PC-3 (cell line): ENCODE measurements at regions not wholly inside any gene's neighbourhood (a gene's known extent, or its start where the extent isn't known, plus 50 kb on each side); places are given as distances from the start of the nearest gene placed in this dataset.

Experiments
- ATAC-seq: fragments of 200-7000 bp; cut with Tn5 transposase; 2 replicates; pipeline ENCODE4 v1.9.1; 2020; ENCODE audit warnings: mild to moderate bottlenecking, moderate library complexity
- BruUV-seq: library from RNA; stranded (reverse); fragments of 400-500 nt; replicated peaks from 2 replicates; lab custom pipeline; 2021; lab: Mats Ljungman, UMichigan
- CTCF ChIA-PET: fragments of 300-600 bp; sonication (Branson Sonifier 250); formaldehyde crosslinking; loops from one replicate; lab custom pipeline; 2022; ENCODE audit warnings: antibody characterized with exemption; lab: Charles Lee
- POLR2A ChIA-PET: fragments of 300-600 bp; sonication (Branson Sonifier 250); formaldehyde crosslinking; loops from one replicate; lab custom pipeline; 2022; ENCODE audit warnings: antibody characterized with exemption; ENCODE audit not compliant: unreplicated experiment; lab: Charles Lee
- DNase-seq: peaks from one replicate; pipeline ENCODE4 v3.0.0-alpha.2; 2015
- H2AFZ ChIP-seq: fragments of 300-600 bp; sonication (generic); 2 replicates; pipeline ENCODE4 v1.6.0; 2016; ENCODE audit warnings: antibody characterized with exemption, low read length
- H3F3A ChIP-seq: fragments of 300-600 bp; sonication (generic); one replicate; pipeline ENCODE4 v1.6.0; 2017; ENCODE audit warnings: antibody characterized with exemption, low read length, control low read depth, mild to moderate bottlenecking; ENCODE audit not compliant: unreplicated experiment
- H3K27ac ChIP-seq: fragments of 300-600 bp; sonication (generic); 2 replicates; pipeline ENCODE4 v1.5.1; 2016; ENCODE audit warnings: mild to moderate bottlenecking, low read length
- H3K27me3 ChIP-seq: fragments of 300-600 bp; sonication (generic); 2 replicates; pipeline ENCODE4 v1.6.1; 2016; ENCODE audit warnings: low read length, mixed read lengths
- H3K36me3 ChIP-seq: fragments of 300-600 bp; sonication (generic); 2 replicates; pipeline ENCODE4 v1.6.1; 2016; ENCODE audit warnings: low read depth, mixed run types, low read length, mixed read lengths
- H3K4me1 ChIP-seq: fragments of 300-600 bp; sonication (generic); 2 replicates; pipeline ENCODE4 v1.5.1; 2016; ENCODE audit warnings: low read length; ENCODE audit not compliant: insufficient read depth
- H3K4me2 ChIP-seq: fragments of 300-600 bp; sonication (generic); 2 replicates; pipeline ENCODE4 v1.6.0; 2016; ENCODE audit warnings: low read length
- H3K4me3 ChIP-seq: fragments of 300-600 bp; sonication (generic); 2 replicates; pipeline ENCODE4 v1.5.1; 2016; ENCODE audit warnings: mild to moderate bottlenecking, low read length, mixed read lengths
- H3K79me2 ChIP-seq: fragments of 300-600 bp; sonication (generic); 2 replicates; pipeline ENCODE4 v1.6.1; 2017; ENCODE audit warnings: low read length, mixed read lengths
- H3K9ac ChIP-seq: fragments of 300-600 bp; sonication (generic); 2 replicates; pipeline ENCODE4 v1.6.0; 2016; ENCODE audit warnings: mild to moderate bottlenecking, low read length
- H3K9me2 ChIP-seq: fragments of 300-600 bp; sonication (generic); replicated peaks from 2 replicates; pipeline ENCODE4 v1.6.1; 2016; ENCODE audit warnings: mixed run types, low read length, mixed read lengths
- H3K9me3 ChIP-seq: fragments of 300-600 bp; sonication (generic); 2 replicates; pipeline ENCODE4 v1.6.1; 2016; ENCODE audit warnings: low read length, mixed read lengths
- H4K20me1 ChIP-seq: fragments of 300-600 bp; sonication (generic); 2 replicates; pipeline ENCODE4 v1.6.1; 2016; ENCODE audit warnings: low read length, mixed read lengths
- EZH2 ChIP-seq: fragments of 300-600 bp; sonication (generic); IDR thresholded peaks from one replicate; pipeline ENCODE4 v1.6.1; 2017; ENCODE audit warnings: antibody characterized with exemption, mild to moderate bottlenecking, low read length; ENCODE audit not compliant: unreplicated experiment
- EZH2phosphoT487 ChIP-seq: fragments of 300-600 bp; sonication (generic); IDR thresholded peaks from 2 replicates; pipeline ENCODE4 v1.6.1; 2018; ENCODE audit warnings: mild to moderate bottlenecking, antibody characterized with exemption, low read length, borderline replicate concordance
- intact Hi-C: fragments of 100-400 bp; cut with micrococcal nuclease; formaldehyde crosslinking; loops from 2 replicates; pipeline ENCODE4 v1.9.0; 2023
- TF ChIP-seq, protein P1 (sequence below): fragments of 300-600 bp; sonication (generic); conservative IDR thresholded peaks from 2 replicates; pipeline ENCODE4 v1.5.1; 2017; ENCODE audit warnings: antibody characterized with exemption, low read depth, mild to moderate bottlenecking, low read length

DNA sequence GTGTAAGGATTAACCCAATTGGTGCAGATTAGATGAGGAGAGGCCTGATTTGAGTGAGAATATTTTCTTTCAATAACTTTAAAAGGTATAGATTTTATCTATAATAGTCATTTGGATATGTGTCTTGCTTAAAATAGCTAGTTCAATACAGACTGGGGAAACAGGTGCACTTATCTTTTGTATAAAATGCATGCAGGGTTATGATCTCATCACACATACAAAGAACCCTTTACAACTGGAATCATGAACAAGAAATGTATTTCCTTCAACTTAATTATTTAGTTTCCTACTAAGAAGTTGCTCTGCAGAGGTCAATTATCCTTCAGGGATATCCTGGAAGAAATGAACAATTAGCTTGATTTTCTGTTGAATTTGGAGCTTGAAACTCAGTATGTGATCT is 259.6 kb downstream of the PTBP2 start:
- TF ChIP-seq EZH2 (no peak), EZH2phosphoT487 (no peak)
- TF ChIP-seq, protein P1, sequence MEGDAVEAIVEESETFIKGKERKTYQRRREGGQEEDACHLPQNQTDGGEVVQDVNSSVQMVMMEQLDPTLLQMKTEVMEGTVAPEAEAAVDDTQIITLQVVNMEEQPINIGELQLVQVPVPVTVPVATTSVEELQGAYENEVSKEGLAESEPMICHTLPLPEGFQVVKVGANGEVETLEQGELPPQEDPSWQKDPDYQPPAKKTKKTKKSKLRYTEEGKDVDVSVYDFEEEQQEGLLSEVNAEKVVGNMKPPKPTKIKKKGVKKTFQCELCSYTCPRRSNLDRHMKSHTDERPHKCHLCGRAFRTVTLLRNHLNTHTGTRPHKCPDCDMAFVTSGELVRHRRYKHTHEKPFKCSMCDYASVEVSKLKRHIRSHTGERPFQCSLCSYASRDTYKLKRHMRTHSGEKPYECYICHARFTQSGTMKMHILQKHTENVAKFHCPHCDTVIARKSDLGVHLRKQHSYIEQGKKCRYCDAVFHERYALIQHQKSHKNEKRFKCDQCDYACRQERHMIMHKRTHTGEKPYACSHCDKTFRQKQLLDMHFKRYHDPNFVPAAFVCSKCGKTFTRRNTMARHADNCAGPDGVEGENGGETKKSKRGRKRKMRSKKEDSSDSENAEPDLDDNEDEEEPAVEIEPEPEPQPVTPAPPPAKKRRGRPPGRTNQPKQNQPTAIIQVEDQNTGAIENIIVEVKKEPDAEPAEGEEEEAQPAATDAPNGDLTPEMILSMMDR, result no peak
- ATAC-seq (no peak), DNase-seq (no peak)
- Histone ChIP-seq H3K9me3 (no peaks in the 10 kb centered on the region), H3K27me3 (no peaks in the 10 kb centered on the region), H3K27ac (no peak overlapping the region), H3K4me1 (no peaks in the 10 kb centered on the region), H3K4me3 (no peak overlapping the region), H3K9me2 (no peaks in the 10 kb centered on the region), H3F3A (no peaks in the 10 kb centered on the region), H2AFZ (no peak overlapping the region), H3K79me2 (no peaks in the 10 kb centered on the region), H3K36me3 (no peaks in the 10 kb centered on the region), H3K4me2 (no peak overlapping the region), H3K9ac (no peak overlapping the region), H4K20me1 (no peaks in the 10 kb centered on the region)
- ChIA-PET POLR2A (no interaction called here), CTCF (no interaction called here)
- no TSS peak for BruUV-seq
- intact Hi-C loops, result no loop called here

DNA sequence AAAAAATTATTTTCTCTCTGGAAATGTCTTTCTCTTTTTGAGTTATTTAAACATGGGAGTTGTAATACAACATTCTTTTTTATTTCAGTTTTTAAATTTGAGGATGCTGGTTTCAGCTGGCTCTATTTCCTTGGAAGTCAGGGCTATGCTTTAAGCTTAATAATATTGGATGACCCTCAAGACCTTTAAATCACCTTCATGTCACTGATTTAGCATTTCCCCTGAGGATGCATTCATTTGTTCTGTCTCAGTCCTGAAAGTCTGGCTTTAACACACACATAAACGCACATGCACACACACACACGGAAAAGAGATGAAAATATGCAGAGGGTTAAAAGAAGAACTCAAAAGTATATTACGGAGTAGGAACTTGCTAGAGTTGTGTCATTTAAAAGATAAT is 260.5 kb downstream of the PTBP2 start:
- no TSS peak for BruUV-seq
- no peaks in the 10 kb centered on the region for H3K27me3 ChIP-seq
- H3K9me3 ChIP-seq, result no peaks in the 10 kb centered on the region
- no peaks in the 10 kb centered on the region for H3K9me2 ChIP-seq
- CTCF ChIA-PET, result no interaction called here
- H4K20me1 ChIP-seq, result no peaks in the 10 kb centered on the region
- no peak for TF ChIP-seq EZH2
- TF ChIP-seq, protein P1, result no peak
- no peak for TF ChIP-seq EZH2phosphoT487
- H3K27ac ChIP-seq, result no peak overlapping the region
- no peak overlapping the region for H3K9ac ChIP-seq
- ATAC-seq (no peak), DNase-seq (no peak)
- H3K4me3 ChIP-seq, result no peak overlapping the region
- intact Hi-C loops, result no loop called here
- no peaks in the 10 kb centered on the region for H3K36me3 ChIP-seq
- H3K4me2 ChIP-seq, result no peak overlapping the region
- no peaks in the 10 kb centered on the region for H3K79me2 ChIP-seq
- H3F3A ChIP-seq, result no peaks in the 10 kb centered on the region
- H2AFZ ChIP-seq, result no peak overlapping the region
- H3K4me1 ChIP-seq, result no peaks in the 10 kb centered on the region
- POLR2A ChIA-PET, result no interaction called here

DNA sequence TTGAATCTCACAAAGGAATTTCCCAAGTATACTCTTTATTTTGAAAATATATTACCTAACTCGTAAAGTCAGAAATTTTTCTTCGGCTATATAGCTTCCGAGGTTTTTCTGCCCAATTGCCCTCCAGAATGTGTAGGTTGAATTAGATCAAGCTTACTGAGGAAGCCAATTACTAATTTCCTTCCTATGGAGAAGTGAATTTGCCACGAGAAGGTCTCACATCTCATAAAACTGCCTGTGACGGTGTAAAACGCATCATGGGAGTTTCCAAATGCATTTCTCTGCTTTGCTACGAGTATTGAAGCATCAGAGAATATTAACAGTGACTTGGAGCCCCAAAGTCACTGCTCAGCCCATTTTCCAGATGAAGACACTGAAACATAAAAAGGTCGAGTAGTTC is 262.3 kb downstream of the PTBP2 start:
- Histone ChIP-seq H3K27ac (no peak overlapping the region), H3K36me3 (no peaks in the 10 kb centered on the region), H3K4me3 (no peak overlapping the region), H3K9me2 (no peaks in the 10 kb centered on the region), H3K27me3 (no peaks in the 10 kb centered on the region), H4K20me1 (no peaks in the 10 kb centered on the region), H3F3A (no peaks in the 10 kb centered on the region), H3K4me1 (no peaks in the 10 kb centered on the region), H3K9ac (no peak overlapping the region), H3K79me2 (no peaks in the 10 kb centered on the region), H3K4me2 (no peak overlapping the region), H2AFZ (no peak overlapping the region), H3K9me3 (no peaks in the 10 kb centered on the region)
- CTCF ChIA-PET, result no interaction called here
- no TSS peak for BruUV-seq
- ATAC-seq, result no peak
- no peak for DNase-seq
- no peak for TF ChIP-seq EZH2phosphoT487
- no peak for TF ChIP-seq EZH2
- TF ChIP-seq, protein P1, result no peak
- POLR2A ChIA-PET, result no interaction called here
- intact Hi-C loops, result no loop called here
